MM.1S (cell line): ENCODE measurements at regions not wholly inside any gene's neighbourhood (a gene's known extent, or its start where the extent isn't known, plus 50 kb on each side); places are given as distances from the start of the nearest gene placed in this dataset.

ENCODE experiments used
- CTCF ChIP-seq: fragments of 300-600 bp; sonication (generic); IDR thresholded peaks from 2 replicates; pipeline ENCODE4 v1.5.1; 2016; ENCODE audit warnings: antibody characterized with exemption, low read length, mixed read lengths
- EZH2 ChIP-seq: fragments of 300-600 bp; sonication (generic); optimal IDR thresholded peaks from 2 replicates; pipeline ENCODE3; 2017; ENCODE audit warnings: low read depth, mild to moderate bottlenecking, antibody characterized with exemption, low read length, mixed read lengths

- TF ChIP-seq CTCF (no peak), EZH2 (no peak)
These were observed 1071.2 kb upstream of the SLC10A2 start for GRCh38 chr13:104137416-104137815.
